8988T (cell line): ENCODE measurements at regions not wholly inside any gene's neighbourhood (a gene's known extent, or its start where the extent isn't known, plus 50 kb on each side); places are given as distances from the start of the nearest gene placed in this dataset.

Source experiments
- DNase-seq: peaks from one replicate; pipeline ENCODE4 v3.0.0; 2011

DNA sequence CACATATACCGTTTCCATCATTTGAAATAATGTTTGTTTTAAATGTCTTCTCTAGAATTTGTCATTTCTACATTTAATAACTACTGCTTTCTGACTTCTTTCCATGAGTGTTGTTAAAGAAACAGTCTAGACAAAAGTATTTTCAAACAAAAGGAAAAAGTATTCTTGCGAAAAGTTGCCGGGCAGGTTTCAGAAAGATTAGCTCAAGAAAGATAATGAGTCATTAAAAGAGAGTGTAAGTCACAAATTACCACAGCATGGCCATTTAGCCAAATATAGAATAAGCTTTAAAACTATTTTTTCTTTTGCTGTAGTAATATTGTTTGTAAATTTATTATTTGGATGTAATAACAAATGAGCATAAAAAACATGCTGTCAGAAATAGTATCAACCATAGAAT, 493.0 kb downstream of the TLL1 start:
- no peak for DNase-seq

GRCh38 chr4:166377578-166377977, 504.5 kb downstream of the TLL1 start:
- DNase-seq = no peak

- no peak for DNase-seq
Observed at GRCh38 chr4:166386491-166387360, 513.7 kb downstream of the TLL1 start.

GRCh38 chr4:166391501-166391900, 518.5 kb downstream of the TLL1 start:
- no peak for DNase-seq

GRCh38 chr4:166399021-166399420, 526.0 kb downstream of the TLL1 start:
- DNase-seq = no peak

DNA sequence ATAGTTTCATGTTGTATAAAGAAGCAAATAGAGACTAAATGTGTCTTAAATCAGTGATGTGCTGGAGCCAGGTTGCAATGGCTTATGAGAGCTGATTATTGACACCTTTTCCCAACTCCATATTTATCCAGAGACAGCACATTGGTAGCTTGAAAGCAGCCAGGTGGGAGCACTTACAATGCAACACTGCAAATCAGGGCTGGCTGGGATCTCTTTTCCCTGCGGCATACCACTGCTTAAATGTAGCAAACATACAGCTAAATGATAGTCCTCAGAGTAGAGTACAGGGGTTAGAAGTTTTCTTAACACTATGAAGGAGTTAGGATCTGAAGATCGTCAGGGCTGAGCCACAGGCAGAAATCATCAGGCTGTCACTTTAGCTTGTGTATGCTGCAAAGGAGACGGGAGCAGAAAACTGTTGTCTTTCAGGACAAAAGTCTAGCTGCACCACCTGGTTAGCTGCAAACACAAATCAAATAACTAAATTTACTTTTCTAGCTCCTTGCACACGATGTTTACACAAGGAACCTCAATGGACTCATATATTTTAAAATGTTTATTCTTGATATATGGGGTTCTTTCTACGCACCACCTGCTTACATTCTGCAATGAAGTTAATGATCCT, 527.3 kb downstream of the TLL1 start:
- DNase-seq = no peak

DNA sequence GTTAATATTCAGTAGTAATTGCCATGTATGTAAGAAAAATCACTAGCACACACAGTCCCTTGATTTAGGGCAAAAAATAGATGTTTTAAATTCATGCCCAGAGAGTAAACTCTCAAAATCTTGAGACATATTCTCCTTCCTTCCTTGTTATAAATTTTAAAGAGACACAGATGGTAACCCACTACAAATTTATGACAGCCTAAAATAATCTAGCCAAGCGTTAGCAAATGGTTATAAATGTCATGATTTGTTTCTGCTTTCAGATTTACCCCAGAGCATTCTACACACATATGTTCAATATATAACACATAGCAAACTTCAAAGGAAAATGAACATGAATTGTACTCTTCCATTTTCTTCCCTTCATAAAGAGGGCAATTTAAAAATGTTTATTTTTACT, 540.3 kb downstream of the TLL1 start:
- DNase-seq = no peak

GRCh38 chr4:166414431-166414830, 541.4 kb downstream of the TLL1 start:
- no peak for DNase-seq

DNA sequence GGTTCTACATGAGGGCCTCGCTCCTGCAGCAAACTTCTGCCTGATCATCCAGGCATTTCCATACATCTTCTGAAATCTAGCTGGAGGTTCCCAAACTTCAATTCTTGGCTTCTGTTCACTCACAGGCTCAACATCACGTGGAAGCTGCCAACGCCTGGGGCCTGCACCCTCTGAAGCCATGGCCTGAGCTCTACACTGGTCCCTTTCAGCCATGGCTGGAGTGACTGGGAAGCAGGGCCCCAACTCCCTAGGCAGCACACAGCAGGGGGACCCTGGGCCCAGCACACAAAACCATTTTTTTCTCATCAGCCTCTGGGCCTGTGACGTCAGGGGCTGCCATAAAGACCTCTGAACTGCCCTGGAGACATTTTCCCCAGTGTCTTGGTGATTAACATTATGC, 542.7 kb downstream of the TLL1 start:
- DNase-seq = no peak

DNA sequence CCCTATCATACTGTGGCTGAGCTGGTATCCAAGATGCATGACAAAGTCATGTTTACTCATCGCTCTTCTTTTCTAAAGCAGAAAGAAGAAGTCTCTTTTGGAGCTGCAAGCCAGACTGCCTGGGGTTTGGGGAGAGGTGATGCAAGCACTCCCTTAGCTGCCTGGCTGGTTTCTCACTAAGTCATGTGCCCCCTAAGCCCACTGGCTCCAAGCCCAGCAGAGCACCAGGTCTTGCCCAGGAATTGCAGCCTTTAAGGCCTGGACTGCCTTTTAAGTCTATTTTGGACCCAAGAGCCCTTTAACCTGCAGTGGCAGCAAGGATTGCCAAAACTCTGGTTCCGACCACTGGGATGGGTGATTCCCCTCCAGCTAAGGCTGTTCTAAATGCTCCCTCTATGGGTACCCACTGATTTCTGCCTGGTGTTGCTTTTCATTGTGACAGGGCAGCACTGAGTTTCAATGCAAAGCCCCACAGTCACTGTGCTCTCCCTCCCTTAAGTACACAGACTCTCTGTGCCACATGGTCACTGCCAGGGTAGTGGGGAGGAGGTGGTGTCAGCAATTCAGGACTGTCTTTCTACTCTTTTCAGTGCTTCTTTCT, 548.6 kb downstream of the TLL1 start:
- no peak for DNase-seq

- DNase-seq = no peak
Observed at GRCh38 chr4:166422475-166422874, 549.4 kb downstream of the TLL1 start.

GRCh38 chr4:166426300-166426863, 553.3 kb downstream of the TLL1 start:
- DNase-seq = no peak

- no peak for DNase-seq
Observed at GRCh38 chr4:166432125-166432524, 559.1 kb downstream of the TLL1 start.

DNA sequence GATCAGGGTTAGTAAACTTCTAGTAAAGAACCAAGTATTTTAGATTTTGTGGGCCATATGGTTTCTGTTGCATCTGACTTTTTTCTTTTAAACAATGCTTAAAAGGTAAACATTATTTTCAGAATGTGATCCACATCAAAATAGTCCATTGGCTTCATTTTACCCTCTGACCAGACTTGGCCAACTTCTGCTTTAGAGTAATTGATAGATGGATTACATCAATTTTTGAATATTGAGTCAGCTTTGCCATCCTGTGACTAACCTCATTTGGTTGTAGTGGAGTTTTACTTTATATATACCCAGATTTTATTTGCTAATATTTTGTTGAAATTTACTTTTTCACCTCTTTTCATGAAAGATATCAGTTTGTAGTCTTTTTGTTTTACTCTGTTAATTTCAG, 559.8 kb downstream of the TLL1 start:
- DNase-seq = no peak

DNA sequence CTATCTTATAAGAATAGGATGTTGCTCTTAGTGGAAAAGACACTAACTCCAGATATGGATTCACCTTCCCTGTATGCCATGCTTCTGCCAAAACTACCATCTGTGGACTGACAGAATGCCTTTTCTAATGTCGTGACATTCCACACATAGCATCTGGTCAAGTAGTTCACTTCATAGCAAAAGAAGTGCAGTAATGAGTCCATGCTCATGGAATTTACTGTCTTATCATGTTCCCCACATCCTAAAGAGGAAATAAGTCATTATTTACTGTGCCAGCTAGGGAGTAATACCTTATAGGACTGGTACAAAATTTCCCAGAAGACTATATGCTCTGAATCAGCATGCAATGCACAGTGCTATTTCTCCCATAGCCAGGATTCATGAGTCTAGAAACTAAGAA, 562.4 kb downstream of the TLL1 start:
- DNase-seq = no peak

DNA sequence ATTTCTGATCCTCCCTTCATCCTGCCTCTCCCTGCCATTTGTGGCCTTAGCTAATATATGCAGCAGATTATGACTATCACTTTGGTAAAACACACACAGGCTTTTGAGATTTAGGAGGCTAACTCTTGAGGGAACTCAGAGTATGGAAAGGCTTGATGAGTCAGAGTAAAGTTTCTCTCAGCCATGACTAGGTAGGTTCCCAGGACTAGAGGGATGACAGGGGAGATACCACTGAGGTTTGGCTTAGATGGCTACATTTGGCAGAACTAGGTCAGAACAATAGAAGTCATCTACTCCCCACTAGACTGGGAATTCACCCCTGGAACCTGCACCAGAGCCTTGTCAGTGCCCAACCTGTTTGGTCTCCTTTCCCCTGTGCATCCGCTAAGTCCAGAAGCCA, 585.7 kb downstream of the TLL1 start:
- DNase-seq = no peak

GRCh38 chr4:166459621-166460020, 586.6 kb downstream of the TLL1 start:
- DNase-seq = no peak

GRCh38 chr4:166460769-166461550, 587.9 kb downstream of the TLL1 start:
- no peak for DNase-seq

DNA sequence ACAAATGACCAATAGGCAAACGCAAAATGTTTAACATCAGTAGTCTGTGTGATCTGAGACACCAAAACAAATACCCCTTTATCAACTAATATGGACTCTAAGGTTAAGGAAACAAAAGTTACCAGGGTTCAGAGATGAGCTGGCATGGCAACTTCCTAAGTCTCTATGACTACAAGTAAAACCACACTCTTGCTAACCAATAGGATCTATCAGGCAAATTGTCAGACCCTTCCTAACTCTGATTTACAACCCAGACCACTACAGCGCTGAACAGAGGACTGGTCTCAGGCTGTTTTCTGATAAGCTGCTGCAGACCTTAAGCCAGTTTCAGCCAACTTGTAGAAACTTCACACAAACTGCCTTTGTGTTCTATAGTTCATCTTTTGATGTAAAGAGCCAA, 608.0 kb downstream of the TLL1 start:
- no peak for DNase-seq

GRCh38 chr4:166481739-166482138, 608.7 kb downstream of the TLL1 start:
- no peak for DNase-seq

- no peak for DNase-seq
Observed at GRCh38 chr4:166482758-166483157, 609.7 kb downstream of the TLL1 start.

DNA sequence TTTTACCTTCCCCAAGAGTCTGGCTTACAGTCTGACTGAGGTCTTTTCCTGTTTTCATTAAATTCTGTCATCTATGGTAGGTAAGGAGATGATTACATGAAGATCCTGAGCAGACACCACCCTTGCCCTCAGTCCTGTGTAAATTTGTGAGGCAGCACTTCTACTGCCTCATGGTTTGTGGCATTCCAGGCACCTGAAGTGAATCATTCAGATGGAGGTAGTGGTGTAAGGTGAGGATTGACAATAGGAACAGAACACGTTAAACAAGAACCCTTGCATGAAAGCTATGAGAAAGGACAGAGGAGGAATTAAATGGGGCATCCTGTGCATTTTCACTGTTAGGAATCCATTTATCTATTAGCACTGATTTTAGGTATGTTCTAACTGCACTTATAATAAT, 618.6 kb downstream of the TLL1 start:
- DNase-seq = no peak

DNA sequence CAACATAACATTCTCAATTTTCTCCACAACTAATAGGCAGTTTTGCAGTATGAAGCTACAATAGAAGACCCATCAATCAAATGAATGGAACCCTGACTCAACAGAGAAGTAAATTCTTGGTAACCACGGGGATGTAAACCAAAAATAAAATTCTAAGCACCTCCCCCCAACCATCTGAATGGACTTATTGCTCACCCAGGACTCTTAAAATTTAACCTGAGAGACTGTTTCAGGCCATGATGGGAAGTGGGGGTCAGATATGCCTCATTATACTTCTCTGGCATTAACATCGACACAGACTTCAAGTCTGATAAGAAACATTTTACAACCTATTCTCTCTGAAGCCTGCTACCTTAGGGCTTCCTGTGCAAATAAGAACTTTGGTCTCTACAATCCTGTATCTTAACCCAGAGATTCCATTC, 620.9 kb downstream of the TLL1 start:
- DNase-seq = no peak
